K562 (cell line): ENCODE measurements at regions not wholly inside any gene's neighbourhood (a gene's known extent, or its start where the extent isn't known, plus 50 kb on each side); places are given as distances from the start of the nearest gene placed in this dataset.

Source experiments
- IRF2 ChIP-seq: sonication (generic); formaldehyde crosslinking; IDR thresholded peaks from 2 replicates; pipeline ENCODE4 v1.8.1; 2022; ENCODE audit warnings: mild to moderate bottlenecking, missing genetic modification reagents
- KAT2B ChIP-seq: IDR thresholded peaks from one replicate; pipeline ENCODE4 v1.6.1; 2012; ENCODE audit warnings: low read depth, mild to moderate bottlenecking, control low read depth, inconsistent platforms, low read length, moderate library complexity
- KLF16 ChIP-seq: IDR thresholded peaks from 2 replicates; pipeline ENCODE4 v1.6.1; 2016; ENCODE audit warnings: antibody characterized with exemption
- POLR2A ChIP-seq: fragments of 450-650 bp; conservative IDR thresholded peaks from 2 replicates; pipeline ENCODE4 v1.6.1; 2016
- SIN3A ChIP-seq, 2 experiments: fragments of 150-350 bp in 1 of 2; IDR thresholded peaks; 2 replicates each; pipeline ENCODE4 v1.6.1; 2011 to 2016; ENCODE audit warnings: borderline replicate concordance in 2 of 2, low read depth in 2 of 2, low read length in 2 of 2, mild to moderate bottlenecking in 2 of 2, moderate library complexity in 2 of 2; ENCODE audit not compliant: control insufficient read depth in 1 of 2
- STAT6 ChIP-seq: sonication (generic); formaldehyde crosslinking; IDR thresholded peaks from 2 replicates; pipeline ENCODE4 v1.8.1; 2023; ENCODE audit warnings: mild to moderate bottlenecking, missing genetic modification reagents
- TAF1 ChIP-seq: IDR thresholded peaks from 2 replicates; pipeline ENCODE4 v1.6.1; 2011; ENCODE audit warnings: mild to moderate bottlenecking, low read length, moderate library complexity; ENCODE audit not compliant: insufficient read depth, control insufficient read depth, severe bottlenecking; ENCODE audit errors: extremely low read depth

GRCh38 chr6:12446394-12446793, 156.2 kb downstream of the EDN1 start:
- TF ChIP-seq IRF2, result no peak
- no peak for TF ChIP-seq POLR2A
- TF ChIP-seq KAT2B, result no peak
- TF ChIP-seq TAF1, result no peak
- TF ChIP-seq KLF16, result no peak
- no peak for TF ChIP-seq SIN3A (IDR thresholded peaks at IDR 0.05; ENCODE audit: borderline replicate concordance in 2 of 2, control insufficient read depth in 1 of 2, low read depth in 2 of 2, low read length in 2 of 2)
- no peak for TF ChIP-seq STAT6
